Fibroblast of lung (primary cell): ENCODE measurements at regions not wholly inside any gene's neighbourhood (a gene's known extent, or its start where the extent isn't known, plus 50 kb on each side); places are given as distances from the start of the nearest gene placed in this dataset.

Source experiments
- EZH2 ChIP-seq: IDR thresholded peaks from 2 replicates; pipeline ENCODE4 v1.5.1; 2012; ENCODE audit warnings: low read length, control low read depth, mild to moderate bottlenecking; ENCODE audit errors: missing control alignments
- TF ChIP-seq, protein P1 (sequence below), 2 donors: IDR thresholded peaks in 1 of 2; conservative IDR thresholded peaks in 1 of 2; 1 replicate in 1 of 2; 2 replicates in 1 of 2; pipeline ENCODE4 v1.5.1; 2011 to 2012; ENCODE audit warnings: low read length in 2 of 2, control low read depth in 1 of 2, inconsistent platforms in 1 of 2, low read depth in 1 of 2, mild to moderate bottlenecking in 1 of 2

DNA sequence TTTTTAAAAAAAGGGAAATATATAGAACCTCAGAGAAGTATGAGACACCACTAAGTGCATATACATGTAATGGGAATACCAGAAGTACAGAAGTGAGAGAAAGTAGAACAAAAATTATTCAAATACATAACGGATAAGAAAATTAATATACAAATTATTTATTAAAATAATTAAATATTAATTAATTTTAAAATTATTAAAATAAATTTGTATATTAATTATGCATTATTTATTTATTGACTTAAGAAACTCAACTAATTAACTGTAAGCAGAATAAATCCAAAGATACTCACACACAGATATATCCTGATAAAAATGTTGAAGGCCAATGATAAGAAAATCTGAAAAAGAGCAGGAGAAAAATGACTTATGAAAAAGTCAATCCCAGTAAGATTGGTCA is 1333.5 kb upstream of the CELF2 start:
- TF ChIP-seq, protein P1, sequence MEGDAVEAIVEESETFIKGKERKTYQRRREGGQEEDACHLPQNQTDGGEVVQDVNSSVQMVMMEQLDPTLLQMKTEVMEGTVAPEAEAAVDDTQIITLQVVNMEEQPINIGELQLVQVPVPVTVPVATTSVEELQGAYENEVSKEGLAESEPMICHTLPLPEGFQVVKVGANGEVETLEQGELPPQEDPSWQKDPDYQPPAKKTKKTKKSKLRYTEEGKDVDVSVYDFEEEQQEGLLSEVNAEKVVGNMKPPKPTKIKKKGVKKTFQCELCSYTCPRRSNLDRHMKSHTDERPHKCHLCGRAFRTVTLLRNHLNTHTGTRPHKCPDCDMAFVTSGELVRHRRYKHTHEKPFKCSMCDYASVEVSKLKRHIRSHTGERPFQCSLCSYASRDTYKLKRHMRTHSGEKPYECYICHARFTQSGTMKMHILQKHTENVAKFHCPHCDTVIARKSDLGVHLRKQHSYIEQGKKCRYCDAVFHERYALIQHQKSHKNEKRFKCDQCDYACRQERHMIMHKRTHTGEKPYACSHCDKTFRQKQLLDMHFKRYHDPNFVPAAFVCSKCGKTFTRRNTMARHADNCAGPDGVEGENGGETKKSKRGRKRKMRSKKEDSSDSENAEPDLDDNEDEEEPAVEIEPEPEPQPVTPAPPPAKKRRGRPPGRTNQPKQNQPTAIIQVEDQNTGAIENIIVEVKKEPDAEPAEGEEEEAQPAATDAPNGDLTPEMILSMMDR (conservative IDR thresholded peaks at IDR 0.05 in 1 of 2, IDR thresholded peaks at IDR 0.05 in 1 of 2; ENCODE audit: low read depth in 1 of 2, low read length in 2 of 2) = no peak
- no peak for TF ChIP-seq EZH2
